Fibroblast of mammary gland (primary cell): ENCODE measurements at regions not wholly inside any gene's neighbourhood (a gene's known extent, or its start where the extent isn't known, plus 50 kb on each side); places are given as distances from the start of the nearest gene placed in this dataset.

ENCODE experiments used
- DNase-seq: peaks from one replicate; pipeline ENCODE4 v3.0.0-alpha.2; 2010; ENCODE audit warnings: low read depth
- H3K4me3 ChIP-seq: 2 replicates; pipeline ENCODE4 v1.5.1; 2011; ENCODE audit warnings: low read depth, mild to moderate bottlenecking, low read length, moderate library complexity; ENCODE audit not compliant: control insufficient read depth
- TF ChIP-seq, protein P1 (sequence below): conservative IDR thresholded peaks from 2 replicates; pipeline ENCODE4 v1.5.1; 2011; ENCODE audit warnings: low read depth, low read length, inconsistent platforms; ENCODE audit not compliant: control insufficient read depth, insufficient read depth

DNA sequence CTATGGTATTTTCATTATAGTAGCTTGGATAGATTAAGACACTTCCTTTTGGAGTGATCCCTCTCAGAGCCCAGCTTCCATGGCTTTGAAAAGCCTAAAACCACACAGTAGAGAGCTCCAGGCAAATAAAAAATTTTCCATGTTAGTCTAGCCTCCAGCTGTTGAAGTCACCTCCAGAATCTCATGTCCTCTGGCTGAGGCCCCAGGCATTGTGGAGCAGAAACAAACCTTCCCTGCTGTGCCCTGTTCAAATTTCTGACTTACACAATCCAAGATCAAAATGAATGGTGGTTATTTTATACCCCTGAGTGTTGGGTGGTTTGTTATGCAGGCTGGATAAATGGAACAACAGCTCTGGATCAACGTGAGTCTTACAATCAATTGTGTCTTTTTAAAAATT is 203.9 kb downstream of the ICE1 start:
- no peak overlapping the region for H3K4me3 ChIP-seq
- TF ChIP-seq, protein P1, sequence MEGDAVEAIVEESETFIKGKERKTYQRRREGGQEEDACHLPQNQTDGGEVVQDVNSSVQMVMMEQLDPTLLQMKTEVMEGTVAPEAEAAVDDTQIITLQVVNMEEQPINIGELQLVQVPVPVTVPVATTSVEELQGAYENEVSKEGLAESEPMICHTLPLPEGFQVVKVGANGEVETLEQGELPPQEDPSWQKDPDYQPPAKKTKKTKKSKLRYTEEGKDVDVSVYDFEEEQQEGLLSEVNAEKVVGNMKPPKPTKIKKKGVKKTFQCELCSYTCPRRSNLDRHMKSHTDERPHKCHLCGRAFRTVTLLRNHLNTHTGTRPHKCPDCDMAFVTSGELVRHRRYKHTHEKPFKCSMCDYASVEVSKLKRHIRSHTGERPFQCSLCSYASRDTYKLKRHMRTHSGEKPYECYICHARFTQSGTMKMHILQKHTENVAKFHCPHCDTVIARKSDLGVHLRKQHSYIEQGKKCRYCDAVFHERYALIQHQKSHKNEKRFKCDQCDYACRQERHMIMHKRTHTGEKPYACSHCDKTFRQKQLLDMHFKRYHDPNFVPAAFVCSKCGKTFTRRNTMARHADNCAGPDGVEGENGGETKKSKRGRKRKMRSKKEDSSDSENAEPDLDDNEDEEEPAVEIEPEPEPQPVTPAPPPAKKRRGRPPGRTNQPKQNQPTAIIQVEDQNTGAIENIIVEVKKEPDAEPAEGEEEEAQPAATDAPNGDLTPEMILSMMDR: no peak
- DNase-seq: no peak

DNA sequence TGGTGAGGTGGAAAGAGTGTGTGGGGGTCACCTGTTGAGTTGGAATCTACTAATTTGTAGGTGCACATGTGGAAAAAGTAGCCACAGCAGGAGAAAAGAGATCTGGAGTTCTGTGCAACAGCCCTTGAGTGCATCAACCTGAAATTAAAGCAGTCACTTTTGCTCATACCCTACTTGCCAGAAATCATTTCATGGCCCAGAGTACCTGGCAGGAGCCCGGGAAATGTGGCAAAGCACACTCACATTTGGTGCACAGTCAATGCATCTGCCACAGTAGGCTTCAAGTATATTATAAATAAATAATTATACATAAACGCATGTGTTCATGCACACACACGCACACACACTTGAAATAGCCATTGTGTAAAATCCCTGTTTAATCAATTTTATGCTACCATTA is 203.0 kb downstream of the ICE1 start:
- TF ChIP-seq, protein P1: no peak
- no peak for DNase-seq
- H3K4me3 ChIP-seq: no peak overlapping the region

DNA sequence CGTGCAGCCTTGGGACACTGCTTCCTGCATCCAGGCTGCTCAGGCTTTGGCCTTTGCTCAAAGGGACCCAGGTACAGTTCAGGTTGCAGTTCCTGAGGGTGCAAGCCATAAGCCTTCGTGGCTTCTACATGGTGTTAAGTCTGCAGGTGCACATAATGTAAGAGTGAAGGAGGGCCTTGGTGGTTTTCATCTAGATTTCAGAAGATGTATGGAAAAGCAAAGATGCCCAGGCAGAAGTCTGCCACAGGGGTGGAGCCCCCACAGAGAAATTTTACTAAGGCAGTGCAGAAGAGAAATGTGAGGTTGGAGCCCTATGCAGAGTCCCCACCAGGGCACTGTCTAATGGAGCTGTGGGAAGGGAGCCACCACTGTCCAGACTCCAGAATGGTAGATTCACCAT is 200.9 kb downstream of the ICE1 start:
- H3K4me3 ChIP-seq: no peak overlapping the region
- DNase-seq: no peak
- TF ChIP-seq, protein P1: no peak

DNA sequence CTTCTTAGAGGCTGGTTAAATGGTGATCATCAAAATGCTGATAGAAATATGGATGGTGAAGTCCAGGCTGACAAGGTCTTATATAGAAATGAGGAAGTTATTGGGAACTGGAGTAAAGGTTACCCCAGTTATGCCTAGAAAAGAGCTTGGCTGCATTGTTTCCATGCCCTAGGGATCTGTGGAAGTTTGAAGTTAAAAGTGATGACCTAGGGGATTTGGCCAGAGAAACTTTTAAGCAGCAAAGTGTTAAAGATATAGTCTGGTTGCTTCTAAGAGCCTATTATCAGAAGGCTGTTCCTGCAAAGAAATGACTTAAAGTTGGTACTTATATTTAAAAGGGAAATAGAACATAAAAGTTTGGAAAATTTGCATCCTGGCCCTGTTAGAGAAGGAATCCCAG is 200.3 kb downstream of the ICE1 start:
- DNase-seq: no peak
- no peak overlapping the region for H3K4me3 ChIP-seq
- TF ChIP-seq, protein P1: no peak

DNA sequence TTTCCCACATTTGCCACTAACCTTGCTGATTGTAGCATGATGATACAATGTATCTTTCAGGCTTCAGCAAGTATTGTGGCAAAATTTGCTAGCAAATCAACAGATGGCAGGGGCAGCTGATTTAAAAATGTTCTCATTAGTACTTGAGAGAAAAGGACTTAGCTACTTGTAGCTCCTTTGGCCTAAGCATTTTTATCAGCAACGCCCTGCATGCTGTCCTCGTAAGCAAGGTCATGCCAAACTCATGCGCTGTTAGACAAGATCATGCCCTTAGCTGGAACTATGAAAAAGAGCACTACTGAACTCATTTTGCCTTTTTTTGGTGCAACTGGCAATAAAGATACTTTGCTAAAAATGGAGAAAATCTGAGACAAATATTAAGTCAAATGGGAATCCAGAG is 197.1 kb downstream of the ICE1 start:
- no peak for DNase-seq
- TF ChIP-seq, protein P1: no peak
- no peak overlapping the region for H3K4me3 ChIP-seq

DNA sequence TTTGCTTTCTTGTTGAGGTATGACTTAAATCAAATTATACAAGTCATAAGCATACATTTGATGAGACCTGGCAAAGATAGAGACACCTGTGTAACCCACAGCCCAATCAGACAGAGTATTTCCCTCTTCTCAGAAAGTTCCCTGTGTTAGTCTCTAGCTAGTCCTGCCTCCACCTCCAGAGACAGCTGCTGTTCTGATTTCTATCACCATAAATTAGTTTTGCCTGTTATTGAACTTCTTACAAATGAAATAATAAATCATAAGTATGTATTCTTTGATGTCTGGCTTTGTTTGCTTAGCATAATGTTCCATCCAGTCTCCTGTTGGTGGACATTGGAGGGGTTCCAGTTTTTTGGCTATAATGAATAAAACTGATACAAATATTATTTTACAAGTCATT is 194.5 kb downstream of the ICE1 start:
- TF ChIP-seq, protein P1: no peak
- H3K4me3 ChIP-seq: no peak overlapping the region
- DNase-seq: no peak

DNA sequence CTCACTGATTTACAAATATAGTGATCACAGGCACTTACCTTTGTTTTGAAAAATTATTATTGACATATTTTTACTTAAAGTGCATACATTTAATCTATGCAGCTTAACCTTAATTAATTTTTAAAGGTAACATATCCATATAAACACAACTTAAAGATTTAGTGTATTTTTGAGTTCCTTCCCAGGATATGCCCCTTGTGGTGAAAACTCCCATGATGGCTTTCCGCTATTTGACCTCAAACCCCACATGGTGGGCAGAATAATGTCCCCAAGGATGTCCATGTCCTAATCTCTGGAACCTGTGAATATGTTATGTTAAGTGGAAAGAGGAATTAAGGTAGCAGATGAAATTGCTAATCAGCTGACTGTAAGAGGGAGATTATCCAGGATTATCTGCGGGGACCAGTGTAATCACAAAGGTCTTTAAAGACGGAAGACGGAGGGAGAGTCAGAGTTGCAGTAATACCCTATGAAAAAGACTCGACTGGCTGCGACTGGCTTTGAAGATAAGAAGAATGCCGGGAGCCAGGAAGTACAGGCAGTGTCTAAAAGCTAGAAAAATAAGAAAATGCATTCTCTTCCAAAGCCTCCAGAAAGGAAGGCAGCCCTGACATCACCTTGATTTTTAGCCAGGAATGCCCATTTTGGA is 193.9 kb downstream of the ICE1 start:
- no peak for DNase-seq
- TF ChIP-seq, protein P1: no peak
- no peak overlapping the region for H3K4me3 ChIP-seq
